ENCODE measurements at regions not wholly inside any gene's neighbourhood (a gene's known extent, or its start where the extent isn't known, plus 50 kb on each side); places are given as distances from the start of the nearest gene placed in this dataset.

- intact Hi-C loops (cut with micrococcal nuclease; ENCODE audit: unreplicated experiment) = no loop called here
- DNase-seq (ENCODE audit: low spot score) (no peak), FAIRE-seq (no peak)
Measured at GRCh38 chr7:156115582-156115981, 303.3 kb upstream of the SHH start.

More at GRCh38 chr7:156115582-156115981, 303.3 kb upstream of the SHH start:
- no peaks in the 10 kb centered on the region for H3K4me1 ChIP-seq (ENCODE audit: insufficient read depth, low read length)
- no peaks in the 10 kb centered on the region for H3K79me2 ChIP-seq (ENCODE audit: insufficient read depth, low read length)
- H4K20me1 ChIP-seq (ENCODE audit: insufficient read depth, low read length) = no peaks in the 10 kb centered on the region
- no peak for TF ChIP-seq THYN1 (CRISPR knock-in tag; IDR thresholded peaks at IDR 0.05; ENCODE audit: borderline replicate concordance, low read depth)
- TF ChIP-seq HMGXB3 (CRISPR knock-in tag; IDR thresholded peaks at IDR 0.05; ENCODE audit: borderline replicate concordance) = no peak
- TF ChIP-seq SNAPC4 (CRISPR knock-in tag; IDR thresholded peaks at IDR 0.05) = no peak
- H3K9me3 ChIP-seq (ENCODE audit: low read length) = no peaks in the 10 kb centered on the region
- no peak overlapping the region for H3K4me3 ChIP-seq (replicated peaks in 1 of 3; ENCODE audit: insufficient read depth in 1 of 3, low read depth in 2 of 3, low read length in 3 of 3)
- no peaks in the 10 kb centered on the region for H3K36me3 ChIP-seq (replicated peaks in 1 of 2; ENCODE audit: control insufficient read depth in 1 of 2, insufficient read depth in 2 of 2, low read length in 2 of 2)
- ChIA-PET POLR2A (no interaction called here), CTCF (ENCODE audit: low intra/inter-chr PET ratio, low total read pairs) (no interaction called here)
- in situ Hi-C loops (cut with HindIII; ENCODE audit: extremely low pct_ligation_motif_present, low pct_unique_long_range_greater_than_20kb) = no loop called here
- peaks cover 4 to 34% of the 10 kb centered on the region in 2 experiments; a peak in 3 of 5 replicates for H3K27me3 ChIP-seq (ENCODE audit: control insufficient read depth in 1 of 2, insufficient read depth in 2 of 2, low read length in 2 of 2)
- H2AFZ ChIP-seq (ENCODE audit: low read length) = no peak overlapping the region
- BruUV-seq (replicated peaks) = no TSS peak
- no peak overlapping the region for H3K4me2 ChIP-seq (ENCODE audit: low read depth, low read length)
- no peak for ATAC-seq
- 28% methylated on average over 9 of the region's 9 CpGs for WGBS (ENCODE audit: low lambda C conversion rate)
- no peak overlapping the region for H3K9ac ChIP-seq (ENCODE audit: insufficient read depth, low read depth, low read length)
- H3K27ac ChIP-seq (ENCODE audit: extremely low read length, insufficient read depth, low read length) = no peak overlapping the region

Data from HepG2 (cell line).